GM12878 (cell line): ENCODE measurements at regions not wholly inside any gene's neighbourhood (a gene's known extent, or its start where the extent isn't known, plus 50 kb on each side); places are given as distances from the start of the nearest gene placed in this dataset.
A peak's percentile ranks its signal among the peaks of the same experiment; 100 is the strongest.

Experiments used
- ATAC-seq: fragments of 200-7000 bp; cut with Tn5 transposase; 3 replicates; pipeline ENCODE4 v1.9.1; 2020; ENCODE audit warnings: mild to moderate bottlenecking, moderate library complexity
- BruUV-seq: library from RNA; stranded (reverse); fragments of 400-500 nt; replicated peaks from 2 replicates; lab custom pipeline; 2021; lab: Mats Ljungman, UMichigan
- CTCF ChIA-PET: fragments of 300-600 bp; sonication (Branson Sonifier 250); formaldehyde crosslinking; extraction: SDS; loops from one replicate; lab custom pipeline; 2021; ENCODE audit warnings: inconsistent platforms; lab: Yijun Ruan, JAX
- POLR2A ChIA-PET: fragments of 350-600 bp; formaldehyde crosslinking; extraction: SDS; loops from one replicate; lab custom pipeline; 2021; ENCODE audit warnings: inconsistent platforms; lab: Charles Lee
- RAD21 ChIA-PET: fragments of 300-600 bp; sonication (Branson Sonifier 250); formaldehyde crosslinking; loops from one replicate; lab custom pipeline; 2023; ENCODE audit warnings: antibody characterized with exemption; ENCODE audit not compliant: unreplicated experiment; lab: Charles Lee
- SMC1A ChIA-PET: fragments of 300-600 bp; sonication (Branson Sonifier 250); formaldehyde crosslinking; loops from one replicate; lab custom pipeline; 2023; ENCODE audit not compliant: unreplicated experiment, uncharacterized antibody; lab: Charles Lee
- DNase-seq: peaks from one replicate; pipeline ENCODE4 v3.0.0-alpha.2; 2011; ENCODE audit warnings: low read depth, low spot score
- FAIRE-seq: peaks from 3 replicates; lab custom pipeline; 2011; peaks lifted over from hg19 to GRCh38; lab: Jason Lieb, UNC
- H2AFZ ChIP-seq: 2 replicates; pipeline ENCODE4 v1.6.0; 2011; ENCODE audit warnings: low read depth, low read length, control low read depth; ENCODE audit not compliant: control insufficient read depth
- H3K27ac ChIP-seq: 2 replicates; pipeline ENCODE4 v1.5.1; 2011; ENCODE audit warnings: control low read depth; ENCODE audit not compliant: control insufficient read depth, insufficient read depth
- H3K27me3 ChIP-seq, 2 experiments: replicated peaks in 1 of 2; 2 replicates each; pipeline versions ENCODE4 v1.6.0 to v1.6.1; 2011; ENCODE audit warnings: low read length in 1 of 2; ENCODE audit not compliant: control insufficient read depth in 2 of 2, insufficient read depth in 2 of 2
- H3K36me3 ChIP-seq, 2 experiments: 2 replicates each; pipeline ENCODE4 v1.5.1; 2011; ENCODE audit warnings: low read length in 1 of 2; ENCODE audit not compliant: control insufficient read depth in 2 of 2, insufficient read depth in 2 of 2
- H3K4me1 ChIP-seq: 2 replicates; pipeline ENCODE4 v1.6.1; 2011; ENCODE audit warnings: mild to moderate bottlenecking, low read length, moderate library complexity, mixed read lengths; ENCODE audit not compliant: control insufficient read depth, insufficient read depth
- H3K4me2 ChIP-seq: 2 replicates; pipeline ENCODE4 v1.6.0; 2011; ENCODE audit warnings: control low read depth; ENCODE audit not compliant: control insufficient read depth, insufficient read depth
- H3K4me3 ChIP-seq: fragments of 200-600 bp; sonication (generic); 2 replicates; pipeline ENCODE4 v1.5.1; 2016
- H3K79me2 ChIP-seq: 2 replicates; pipeline ENCODE4 v1.6.0; 2011; ENCODE audit warnings: low read length; ENCODE audit not compliant: control insufficient read depth, insufficient read depth
- H3K9ac ChIP-seq: 2 replicates; pipeline ENCODE4 v1.8.0; 2011; ENCODE audit warnings: low read length, control low read depth, mixed read lengths; ENCODE audit not compliant: control insufficient read depth, insufficient read depth
- H3K9me3 ChIP-seq: replicated peaks from 3 replicates; pipeline ENCODE4 v1.5.1; 2011; ENCODE audit warnings: mild to moderate bottlenecking, low read length; ENCODE audit not compliant: control insufficient read depth, insufficient read depth
- H4K20me1 ChIP-seq: 2 replicates; pipeline ENCODE4 v1.6.0; 2011; ENCODE audit not compliant: control insufficient read depth, insufficient read depth
- BCL11A ChIP-seq: IDR thresholded peaks from 2 replicates; pipeline ENCODE4 v1.6.1; 2011; ENCODE audit warnings: low read depth, low read length
- CHD2 ChIP-seq: IDR thresholded peaks from 2 replicates; pipeline ENCODE4 v1.6.1; 2011; ENCODE audit warnings: low read depth, low read length, improper control_type of control experiment, borderline replicate concordance
- MEF2B ChIP-seq: fragments of 450-650 bp; IDR thresholded peaks from 2 replicates; pipeline ENCODE4 v1.6.1; 2018; ENCODE audit warnings: mild to moderate bottlenecking, moderate library complexity; ENCODE audit not compliant: partially characterized antibody, poor library complexity, severe bottlenecking
- POU2F2 ChIP-seq: IDR thresholded peaks from 3 replicates; pipeline ENCODE4 v1.6.1; 2011; ENCODE audit warnings: low read depth, mild to moderate bottlenecking, low read length, borderline replicate concordance
- SPI1 ChIP-seq: IDR thresholded peaks from 2 replicates; pipeline ENCODE4 v1.6.1; 2011; ENCODE audit warnings: low read depth, mild to moderate bottlenecking, low read length, moderate library complexity, borderline replicate concordance; ENCODE audit not compliant: insufficient read depth
- SREBF1 ChIP-seq: IDR thresholded peaks from 2 replicates; pipeline ENCODE4 v1.6.1; 2012; ENCODE audit warnings: mild to moderate bottlenecking, low read length
- YY1 ChIP-seq: IDR thresholded peaks from 2 replicates; pipeline ENCODE4 v1.6.1; 2011; ENCODE audit warnings: low read depth, mild to moderate bottlenecking, low read length
- WGBS: methylation state at CpG from one replicate; pipeline ENCODE4 v1.1.6; 2016; ENCODE audit warnings: low lambda C conversion rate; ENCODE audit not compliant: insufficient replicate concordance, insufficient coverage; ENCODE audit errors: missing lambda C conversion rate; 5-methylcytosine and 5-hydroxymethylcytosine counted together
- in situ Hi-C: fragments of 300-500 bp; cut with MboI; formaldehyde crosslinking; loops from 9 replicates; pipeline ENCODE4 v1.14.3; 2018; ENCODE audit warnings: mixed read lengths
- intact Hi-C: fragments of 100-400 bp; cut with micrococcal nuclease; formaldehyde crosslinking; loops from one replicate; pipeline ENCODE4 v1.14.2; 2022; ENCODE audit not compliant: unreplicated experiment
- TF ChIP-seq, protein P1 (sequence below): IDR thresholded peaks from 2 replicates; pipeline ENCODE4 v1.6.1; 2011; ENCODE audit warnings: mild to moderate bottlenecking, low read depth, low read length, moderate library complexity; ENCODE audit not compliant: insufficient replicate concordance

GRCh38 chr2:175236930-175237329 lies 55.4 kb upstream of the ATP5MC3 start:
- BruUV-seq: no TSS peak
- in situ Hi-C loops (no loop called here), intact Hi-C loops (no loop called here)
- Histone ChIP-seq H3K79me2 (no peaks in the 10 kb centered on the region), H3K27me3 (no peaks in the 10 kb centered on the region), H3K9me3 (no peaks in the 10 kb centered on the region; the same call in 2 of the 3 replicates), H3K4me2 (no peak overlapping the region), H4K20me1 (no peaks in the 10 kb centered on the region), H3K36me3 (no peaks in the 10 kb centered on the region), H3K9ac (no peak overlapping the region), H2AFZ (no peak overlapping the region), H3K4me1 (no peaks in the 10 kb centered on the region), H3K27ac (no peak overlapping the region), H3K4me3 (no peak overlapping the region)
- FAIRE-seq (no peak), ATAC-seq (no peak), DNase-seq (no peak)
- WGBS: 19% methylated on average over 4 of the region's 4 CpGs
- ChIA-PET RAD21 (no interaction called here), SMC1A (no interaction called here), CTCF (no interaction called here), POLR2A (no interaction called here)
- no peak for TF ChIP-seq YY1
- no peak for TF ChIP-seq MEF2B
- TF ChIP-seq BCL11A: no peak
- no peak for TF ChIP-seq POU2F2
- TF ChIP-seq, protein P1, sequence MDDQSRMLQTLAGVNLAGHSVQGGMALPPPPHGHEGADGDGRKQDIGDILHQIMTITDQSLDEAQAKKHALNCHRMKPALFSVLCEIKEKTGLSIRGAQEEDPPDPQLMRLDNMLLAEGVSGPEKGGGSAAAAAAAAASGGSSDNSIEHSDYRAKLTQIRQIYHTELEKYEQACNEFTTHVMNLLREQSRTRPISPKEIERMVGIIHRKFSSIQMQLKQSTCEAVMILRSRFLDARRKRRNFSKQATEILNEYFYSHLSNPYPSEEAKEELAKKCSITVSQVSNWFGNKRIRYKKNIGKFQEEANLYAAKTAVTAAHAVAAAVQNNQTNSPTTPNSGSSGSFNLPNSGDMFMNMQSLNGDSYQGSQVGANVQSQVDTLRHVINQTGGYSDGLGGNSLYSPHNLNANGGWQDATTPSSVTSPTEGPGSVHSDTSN: no peak
- TF ChIP-seq SREBF1: no peak

- H2AFZ ChIP-seq: no peak overlapping the region
- in situ Hi-C loops: no loop called here
- ChIA-PET POLR2A (no interaction called here), SMC1A (interaction anchor here (0.9 kb wide), 1 partner anchor 17 kb away, joined by 3 read pairs; no protein-coding TSS in a partner anchor), RAD21 (interaction anchor here (1.4 kb wide), 1 partner anchor 17 kb away, joined by 4 read pairs; no protein-coding TSS in a partner anchor), CTCF (interaction anchor here (1.1 kb wide), 1 partner anchor 17 kb away, joined by 6 read pairs; no protein-coding TSS in a partner anchor)
- H3K4me2 ChIP-seq: no peak overlapping the region
- FAIRE-seq (no peak), ATAC-seq (peak; percentile 80), DNase-seq (no peak)
- TF ChIP-seq CHD2 (no peak), SPI1 (peak; percentile 93)
- 26% methylated on average over 2 of the region's 2 CpGs for WGBS
- H3K4me3 ChIP-seq: no peak overlapping the region
- H3K36me3 ChIP-seq: no peaks in the 10 kb centered on the region
- no peaks in the 10 kb centered on the region; the same call in 2 of the 3 replicates for H3K9me3 ChIP-seq
- intact Hi-C loops: no loop called here
- BruUV-seq: no TSS peak
- no peaks in the 10 kb centered on the region for H3K79me2 ChIP-seq
- no peak overlapping the region for H3K9ac ChIP-seq
- no peaks in the 10 kb centered on the region for H3K4me1 ChIP-seq
- no peaks in the 10 kb centered on the region; a peak in 1 of 4 replicates for H3K27me3 ChIP-seq
- no peak overlapping the region for H3K27ac ChIP-seq
- no peaks in the 10 kb centered on the region for H4K20me1 ChIP-seq
Measured at GRCh38 chr2:175234650-175235049, 53.1 kb upstream of the ATP5MC3 start.
